ENCODE measurements at regions not wholly inside any gene's neighbourhood (a gene's known extent, or its start where the extent isn't known, plus 50 kb on each side); places are given as distances from the start of the nearest gene placed in this dataset.

GRCh38 chr1:50343323-50343722 is 79.9 kb downstream of the DMRTA2 start:
- no peak for TF ChIP-seq POLR2AphosphoS5 (IDR thresholded peaks at IDR 0.05)
- TF ChIP-seq CTCF (IDR thresholded peaks at IDR 0.05) = no peak
- TF ChIP-seq POLR2A (IDR thresholded peaks at IDR 0.05) = no peak
